ENCODE measurements at regions not wholly inside any gene's neighbourhood (a gene's known extent, or its start where the extent isn't known, plus 50 kb on each side); places are given as distances from the start of the nearest gene placed in this dataset.
A peak's percentile ranks its signal among the peaks of the same experiment; 100 is the strongest.

DNA sequence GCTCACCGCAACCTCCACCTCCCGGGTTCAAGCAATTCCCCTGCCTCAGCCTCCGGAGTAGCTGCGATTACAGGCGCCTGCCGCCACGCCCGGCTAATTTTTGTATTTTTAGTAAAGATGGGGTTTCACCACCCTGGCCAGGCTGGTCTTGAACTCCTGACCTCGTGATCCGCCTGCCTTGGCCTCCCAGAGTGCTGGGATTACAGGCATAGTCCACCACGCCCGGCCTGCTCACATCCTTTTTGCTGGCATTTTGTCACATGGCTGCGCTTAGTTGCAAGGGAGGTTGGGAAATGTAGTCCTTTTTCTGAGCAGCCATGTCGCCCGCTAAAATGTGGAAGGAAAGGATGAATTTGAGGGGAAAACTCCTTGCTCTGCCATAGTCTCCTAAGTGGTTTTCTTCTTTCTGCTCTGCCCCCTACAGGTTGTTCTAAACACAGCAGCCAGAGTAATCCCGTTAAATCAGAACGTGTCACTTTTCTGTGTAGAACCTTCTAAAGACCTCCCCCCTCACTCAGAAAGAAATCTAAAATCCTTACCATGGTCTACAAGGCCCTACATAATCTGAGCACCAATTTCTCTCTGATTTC lies 57.8 kb upstream of the HSPA9 start:
- TF ChIP-seq, protein P1, sequence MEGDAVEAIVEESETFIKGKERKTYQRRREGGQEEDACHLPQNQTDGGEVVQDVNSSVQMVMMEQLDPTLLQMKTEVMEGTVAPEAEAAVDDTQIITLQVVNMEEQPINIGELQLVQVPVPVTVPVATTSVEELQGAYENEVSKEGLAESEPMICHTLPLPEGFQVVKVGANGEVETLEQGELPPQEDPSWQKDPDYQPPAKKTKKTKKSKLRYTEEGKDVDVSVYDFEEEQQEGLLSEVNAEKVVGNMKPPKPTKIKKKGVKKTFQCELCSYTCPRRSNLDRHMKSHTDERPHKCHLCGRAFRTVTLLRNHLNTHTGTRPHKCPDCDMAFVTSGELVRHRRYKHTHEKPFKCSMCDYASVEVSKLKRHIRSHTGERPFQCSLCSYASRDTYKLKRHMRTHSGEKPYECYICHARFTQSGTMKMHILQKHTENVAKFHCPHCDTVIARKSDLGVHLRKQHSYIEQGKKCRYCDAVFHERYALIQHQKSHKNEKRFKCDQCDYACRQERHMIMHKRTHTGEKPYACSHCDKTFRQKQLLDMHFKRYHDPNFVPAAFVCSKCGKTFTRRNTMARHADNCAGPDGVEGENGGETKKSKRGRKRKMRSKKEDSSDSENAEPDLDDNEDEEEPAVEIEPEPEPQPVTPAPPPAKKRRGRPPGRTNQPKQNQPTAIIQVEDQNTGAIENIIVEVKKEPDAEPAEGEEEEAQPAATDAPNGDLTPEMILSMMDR (IDR thresholded peaks at IDR 0.05) = peak; percentile 26 to 59 (median 50)
- no peak for TF ChIP-seq POLR2A (IDR thresholded peaks at IDR 0.05)
- 52 to 56% (median 54%) methylated on average over 17 of the region's 17 CpGs for WGBS, 4 donors
- intact Hi-C loops (cut with DNase I) = loop anchor here in 1 of 2 donors (5.0 kb wide), 1 partner anchor 41 kb away; no protein-coding TSS in a partner anchor
- Histone ChIP-seq H3K4me1 (replicated peaks in 1 of 2) (peaks cover 13 to 22% of the 10 kb centered on the region in 2 donors), H3K27me3 (no peaks in the 10 kb centered on the region), H3K27ac (no peak overlapping the region), H3K4me3 (no peak overlapping the region), H3K36me3 (replicated peaks in 1 of 2) (no peaks in the 10 kb centered on the region), H3K9me3 (replicated peaks in 1 of 3) (no peaks in the 10 kb centered on the region)
- peak; percentile 49 to 83 (median 72) for DNase-seq

DNA sequence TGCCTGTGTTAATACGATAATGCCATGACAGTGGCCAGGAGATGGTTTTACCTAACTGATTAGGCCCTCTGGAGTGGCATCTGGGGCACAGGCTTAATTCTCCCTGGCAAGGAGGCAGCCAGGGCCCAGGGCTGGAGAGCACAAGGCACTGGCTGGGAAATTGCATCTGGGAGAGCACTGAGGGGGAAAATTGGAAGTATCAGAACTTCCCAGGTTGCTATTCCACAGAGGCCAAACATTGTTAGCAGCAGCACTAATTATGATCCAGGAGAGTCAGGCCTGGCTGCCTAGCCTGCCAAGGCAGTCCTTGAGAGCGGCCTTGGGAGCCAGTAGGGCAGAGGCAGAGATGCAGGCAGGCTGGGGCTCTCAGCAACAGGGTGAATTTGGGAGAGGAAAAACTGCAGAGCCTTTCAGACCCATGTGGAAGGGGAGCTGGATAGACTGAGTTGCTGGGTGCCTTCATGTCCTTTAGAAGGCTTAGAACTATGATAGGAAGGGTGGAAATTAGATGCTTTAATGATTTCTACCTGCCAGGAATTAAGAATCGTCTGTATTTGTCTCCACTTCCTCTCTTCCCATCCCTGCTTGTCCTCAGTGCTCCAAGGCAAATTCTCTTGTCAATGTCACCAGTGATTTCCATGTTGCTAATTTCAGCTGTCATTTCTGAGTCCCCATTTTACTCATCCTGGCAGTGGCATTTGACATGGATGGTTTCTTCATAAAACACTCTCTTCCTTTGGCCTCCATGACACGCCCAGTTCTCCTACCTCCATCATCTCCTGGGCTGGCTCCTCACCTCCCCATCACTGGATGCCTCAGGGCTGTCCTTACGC lies 56.1 kb upstream of the HSPA9 start:
- Histone ChIP-seq H3K27me3 (no peaks in the 10 kb centered on the region), H3K27ac (peak overlapping the region in 3 of 5 donors; percentile 15 to 47 (median 15)), H3K4me1 (replicated peaks in 1 of 2) (peaks cover 13 to 22% of the 10 kb centered on the region in 2 donors), H3K4me3 (no peak overlapping the region), H3K36me3 (replicated peaks in 1 of 2) (no peaks in the 10 kb centered on the region), H3K9me3 (replicated peaks in 1 of 3) (no peaks in the 10 kb centered on the region)
- peak in 6 of 7 donors; percentile 53 to 70 (median 64) for DNase-seq
- intact Hi-C loops (cut with DNase I) = loop anchor here in 1 of 2 donors (5.0 kb wide), 1 partner anchor 39 kb away; no protein-coding TSS in a partner anchor
- no peak for TF ChIP-seq POLR2A (IDR thresholded peaks at IDR 0.05)
- TF ChIP-seq, protein P1 (IDR thresholded peaks at IDR 0.05) = no peak
- 52 to 73% (median 65%) methylated on average over 5 of the region's 5 CpGs for WGBS, 4 donors

DNA sequence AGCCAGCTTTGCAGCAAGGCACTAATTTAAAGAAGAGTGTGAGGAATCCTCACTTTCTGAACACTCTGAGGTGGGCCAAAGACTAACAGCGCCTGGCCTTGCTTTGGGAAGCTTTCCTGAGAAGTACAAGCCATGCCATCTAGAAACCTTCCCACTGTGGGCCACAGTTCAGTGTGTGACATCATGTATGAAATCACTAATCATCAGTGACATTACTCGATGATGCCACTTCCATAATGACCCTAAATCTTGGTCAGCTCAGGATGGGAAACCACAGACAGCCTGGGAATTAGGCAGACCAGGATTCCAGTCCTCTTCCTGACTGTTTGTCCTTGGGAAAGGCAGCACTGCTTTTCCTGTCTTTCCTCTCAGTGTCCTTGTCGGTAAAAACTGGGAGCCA lies 54.2 kb upstream of the HSPA9 start:
- peaks cover 4 to 8% of the 10 kb centered on the region in 2 donors for H3K4me1 ChIP-seq (replicated peaks in 1 of 2)
- no peaks in the 10 kb centered on the region for H3K27me3 ChIP-seq
- intact Hi-C loops (cut with DNase I) = no loop called here
- no peaks in the 10 kb centered on the region for H3K36me3 ChIP-seq (replicated peaks in 1 of 2)
- no peak overlapping the region for H3K4me3 ChIP-seq
- no peak for TF ChIP-seq POLR2A (IDR thresholded peaks at IDR 0.05)
- TF ChIP-seq, protein P1 (IDR thresholded peaks at IDR 0.05) = no peak
- WGBS, 4 donors = 69 to 93% (median 72%) methylated on average over 2 to 3 of the region's 3 CpGs
- no peak for DNase-seq
- H3K9me3 ChIP-seq (replicated peaks in 1 of 3) = no peaks in the 10 kb centered on the region
- no peak overlapping the region for H3K27ac ChIP-seq

DNA sequence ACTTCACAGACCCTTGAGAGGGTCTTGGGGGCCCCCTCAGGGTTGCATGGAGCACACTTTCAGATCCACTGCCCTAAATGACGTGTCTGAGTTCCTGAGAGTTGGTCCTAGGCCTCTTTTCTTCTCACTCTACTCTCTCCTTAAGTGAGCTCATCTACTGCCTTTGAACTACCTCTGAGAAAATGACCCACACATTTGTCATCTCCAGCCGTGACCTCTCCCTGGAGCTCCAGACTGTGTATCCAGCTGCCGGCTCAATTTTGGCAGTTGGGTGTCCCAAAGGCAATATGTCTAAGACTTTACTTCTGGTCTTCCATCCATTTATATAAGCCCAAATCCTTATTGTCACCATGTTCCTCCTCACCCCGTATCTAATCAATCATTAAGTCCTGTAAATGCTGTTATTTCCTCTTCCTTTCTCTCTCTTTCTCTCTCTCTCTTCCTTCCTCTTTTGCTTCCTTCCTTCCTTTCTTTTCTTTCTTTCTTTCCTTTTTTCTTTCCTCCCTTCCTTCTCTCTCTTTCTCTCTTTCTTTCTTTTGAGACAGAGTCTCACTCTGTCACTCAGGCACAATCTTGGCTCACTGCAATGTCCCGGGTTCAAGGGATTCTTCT lies 51.2 kb upstream of the HSPA9 start:
- Histone ChIP-seq H3K27me3 (no peaks in the 10 kb centered on the region), H3K36me3 (replicated peaks in 1 of 2) (no peaks in the 10 kb centered on the region), H3K4me1 (replicated peaks in 1 of 2) (peaks cover 4 to 7% of the 10 kb centered on the region in 2 donors), H3K27ac (no peak overlapping the region), H3K4me3 (no peak overlapping the region), H3K9me3 (replicated peaks in 1 of 3) (no peaks in the 10 kb centered on the region)
- DNase-seq = peak in 2 of 7 donors; percentile 11 to 17
- intact Hi-C loops (cut with DNase I) = no loop called here
- TF ChIP-seq POLR2A (IDR thresholded peaks at IDR 0.05) = no peak
- TF ChIP-seq, protein P1 (IDR thresholded peaks at IDR 0.05) = no peak
- 67 to 76% (median 75%) methylated on average over 5 of the region's 5 CpGs for WGBS, 4 donors
